ENCODE measurements at regions not wholly inside any gene's neighbourhood (a gene's known extent, or its start where the extent isn't known, plus 50 kb on each side); places are given as distances from the start of the nearest gene placed in this dataset.

- TF ChIP-seq CTCF (IDR thresholded peaks at IDR 0.05): no peak
- Histone ChIP-seq H3K4me1 (ENCODE audit: low read depth) (no peaks in the 10 kb centered on the region), H3K9me3 (no peaks in the 10 kb centered on the region), H3K36me3 (ENCODE audit: low read depth) (no peaks in the 10 kb centered on the region), H3K4me3 (no peak overlapping the region)
- DNase-seq: no peak
- ATAC-seq: no peak
- intact Hi-C loops (cut with DNase I, micrococcal nuclease): no loop called here
Measured at GRCh38 chr18:77716282-77716681, 466.6 kb downstream of the GALR1 start.

- no peak for TF ChIP-seq CTCF (IDR thresholded peaks at IDR 0.05)
- Histone ChIP-seq H3K4me1 (ENCODE audit: low read depth) (no peaks in the 10 kb centered on the region), H3K4me3 (no peak overlapping the region), H3K9me3 (no peaks in the 10 kb centered on the region), H3K36me3 (ENCODE audit: low read depth) (no peaks in the 10 kb centered on the region)
- DNase-seq (no peak), ATAC-seq (no peak)
- intact Hi-C loops (cut with DNase I, micrococcal nuclease): no loop called here
Measured at GRCh38 chr18:77733292-77733903, 483.8 kb downstream of the GALR1 start.

GRCh38 chr18:77736842-77737241 lies 487.2 kb downstream of the GALR1 start:
- no peak for DNase-seq

GRCh38 chr18:77737405-77737804 lies 487.8 kb downstream of the GALR1 start:
- no peak for TF ChIP-seq CTCF (IDR thresholded peaks at IDR 0.05)
- ATAC-seq: no peak
- intact Hi-C loops (cut with DNase I, micrococcal nuclease): no loop called here

More at GRCh38 chr18:77736842-77737241, 487.2 kb downstream of the GALR1 start:
- Histone ChIP-seq H3K36me3 (ENCODE audit: low read depth) (no peaks in the 10 kb centered on the region), H3K4me1 (ENCODE audit: low read depth) (no peaks in the 10 kb centered on the region), H3K9me3 (no peaks in the 10 kb centered on the region), H3K4me3 (no peak overlapping the region)
- intact Hi-C loops (cut with DNase I, micrococcal nuclease): no loop called here
- TF ChIP-seq CTCF (IDR thresholded peaks at IDR 0.05): no peak
- ATAC-seq: no peak

GRCh38 chr18:77749089-77749488 lies 499.4 kb downstream of the GALR1 start:
- no peak overlapping the region for H3K4me3 ChIP-seq
- DNase-seq (no peak), ATAC-seq (no peak)
- H3K4me1 ChIP-seq (ENCODE audit: low read depth): no peaks in the 10 kb centered on the region
- TF ChIP-seq CTCF (IDR thresholded peaks at IDR 0.05): no peak
- no peaks in the 10 kb centered on the region for H3K36me3 ChIP-seq (ENCODE audit: low read depth)
- intact Hi-C loops (cut with DNase I, micrococcal nuclease): no loop called here
- no peaks in the 10 kb centered on the region for H3K9me3 ChIP-seq

More at GRCh38 chr18:77737405-77737804, 487.8 kb downstream of the GALR1 start:
- Histone ChIP-seq H3K4me1 (ENCODE audit: low read depth) (no peaks in the 10 kb centered on the region), H3K36me3 (ENCODE audit: low read depth) (no peaks in the 10 kb centered on the region), H3K4me3 (no peak overlapping the region), H3K9me3 (no peaks in the 10 kb centered on the region)
- no peak for DNase-seq

GRCh38 chr18:77750006-77750405 lies 500.4 kb downstream of the GALR1 start:
- no peak for DNase-seq
- no peak for ATAC-seq
- Histone ChIP-seq H3K9me3 (no peaks in the 10 kb centered on the region), H3K36me3 (ENCODE audit: low read depth) (no peaks in the 10 kb centered on the region), H3K4me3 (no peak overlapping the region), H3K4me1 (ENCODE audit: low read depth) (no peaks in the 10 kb centered on the region)
- TF ChIP-seq CTCF (IDR thresholded peaks at IDR 0.05): no peak
- intact Hi-C loops (cut with DNase I, micrococcal nuclease): no loop called here
